ENCODE measurements at regions not wholly inside any gene's neighbourhood (a gene's known extent, or its start where the extent isn't known, plus 50 kb on each side); places are given as distances from the start of the nearest gene placed in this dataset.

- Mint-ChIP-seq H3K9me3 (ENCODE audit: low read depth) (peaks cover 6% of the 10 kb centered on the region), H3K4me1 (ENCODE audit: low read depth) (peaks cover 4% of the 10 kb centered on the region), H3K27me3 (no peaks in the 10 kb centered on the region), H3K36me3 (ENCODE audit: insufficient read depth) (no peaks in the 10 kb centered on the region), H3K4me3 (ENCODE audit: low read depth) (no peak overlapping the region), H3K27ac (no peak overlapping the region)
- no peak for DNase-seq (ENCODE audit: low spot score, unreplicated experiment)
- TF ChIP-seq, protein P1, sequence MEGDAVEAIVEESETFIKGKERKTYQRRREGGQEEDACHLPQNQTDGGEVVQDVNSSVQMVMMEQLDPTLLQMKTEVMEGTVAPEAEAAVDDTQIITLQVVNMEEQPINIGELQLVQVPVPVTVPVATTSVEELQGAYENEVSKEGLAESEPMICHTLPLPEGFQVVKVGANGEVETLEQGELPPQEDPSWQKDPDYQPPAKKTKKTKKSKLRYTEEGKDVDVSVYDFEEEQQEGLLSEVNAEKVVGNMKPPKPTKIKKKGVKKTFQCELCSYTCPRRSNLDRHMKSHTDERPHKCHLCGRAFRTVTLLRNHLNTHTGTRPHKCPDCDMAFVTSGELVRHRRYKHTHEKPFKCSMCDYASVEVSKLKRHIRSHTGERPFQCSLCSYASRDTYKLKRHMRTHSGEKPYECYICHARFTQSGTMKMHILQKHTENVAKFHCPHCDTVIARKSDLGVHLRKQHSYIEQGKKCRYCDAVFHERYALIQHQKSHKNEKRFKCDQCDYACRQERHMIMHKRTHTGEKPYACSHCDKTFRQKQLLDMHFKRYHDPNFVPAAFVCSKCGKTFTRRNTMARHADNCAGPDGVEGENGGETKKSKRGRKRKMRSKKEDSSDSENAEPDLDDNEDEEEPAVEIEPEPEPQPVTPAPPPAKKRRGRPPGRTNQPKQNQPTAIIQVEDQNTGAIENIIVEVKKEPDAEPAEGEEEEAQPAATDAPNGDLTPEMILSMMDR (IDR thresholded peaks at IDR 0.05; ENCODE audit: unreplicated experiment), result no peak
Measured at GRCh38 chr5:166102947-166103346, 2188.5 kb upstream of the WWC1 start.

DNA sequence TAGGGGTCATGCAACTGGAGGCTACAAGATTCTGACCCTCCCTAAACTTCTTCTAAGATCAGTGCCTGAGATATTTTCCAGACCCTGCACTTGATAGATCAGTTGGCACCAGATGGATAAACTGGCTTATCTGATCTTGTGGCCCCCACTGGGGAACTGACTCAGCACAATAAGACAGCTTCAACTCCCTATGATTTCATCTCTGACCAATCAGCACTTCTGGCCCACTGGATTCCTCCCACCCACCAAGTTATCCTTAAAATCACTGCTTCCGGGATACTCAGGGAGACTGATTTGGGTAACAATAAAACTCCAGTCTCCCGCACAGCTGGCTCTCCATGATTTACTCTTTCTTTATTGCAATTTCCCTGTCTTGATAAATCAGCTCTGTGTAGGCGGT is 2180.4 kb upstream of the WWC1 start:
- TF ChIP-seq, protein P1 (IDR thresholded peaks at IDR 0.05; ENCODE audit: unreplicated experiment), result no peak
- no peaks in the 10 kb centered on the region for H3K27me3 Mint-ChIP-seq
- no peak for DNase-seq (ENCODE audit: low spot score, unreplicated experiment)
- no peaks in the 10 kb centered on the region for H3K36me3 Mint-ChIP-seq (ENCODE audit: insufficient read depth)
- H3K4me1 Mint-ChIP-seq (ENCODE audit: low read depth), result no peaks in the 10 kb centered on the region
- H3K27ac Mint-ChIP-seq, result no peak overlapping the region
- no peaks in the 10 kb centered on the region for H3K9me3 Mint-ChIP-seq (ENCODE audit: low read depth)
- H3K4me3 Mint-ChIP-seq (ENCODE audit: low read depth), result no peak overlapping the region

- H3K9me3 Mint-ChIP-seq (ENCODE audit: low read depth), result no peaks in the 10 kb centered on the region
- H3K4me1 Mint-ChIP-seq (ENCODE audit: low read depth), result no peaks in the 10 kb centered on the region
- DNase-seq (ENCODE audit: low spot score, unreplicated experiment), result no peak
- H3K4me3 Mint-ChIP-seq (ENCODE audit: low read depth), result no peak overlapping the region
- no peak overlapping the region for H3K27ac Mint-ChIP-seq
- H3K27me3 Mint-ChIP-seq, result no peaks in the 10 kb centered on the region
- no peaks in the 10 kb centered on the region for H3K36me3 Mint-ChIP-seq (ENCODE audit: insufficient read depth)
- TF ChIP-seq, protein P1 (IDR thresholded peaks at IDR 0.05; ENCODE audit: unreplicated experiment), result no peak
Measured at GRCh38 chr5:166117072-166118066, 2174.1 kb upstream of the WWC1 start.

DNA sequence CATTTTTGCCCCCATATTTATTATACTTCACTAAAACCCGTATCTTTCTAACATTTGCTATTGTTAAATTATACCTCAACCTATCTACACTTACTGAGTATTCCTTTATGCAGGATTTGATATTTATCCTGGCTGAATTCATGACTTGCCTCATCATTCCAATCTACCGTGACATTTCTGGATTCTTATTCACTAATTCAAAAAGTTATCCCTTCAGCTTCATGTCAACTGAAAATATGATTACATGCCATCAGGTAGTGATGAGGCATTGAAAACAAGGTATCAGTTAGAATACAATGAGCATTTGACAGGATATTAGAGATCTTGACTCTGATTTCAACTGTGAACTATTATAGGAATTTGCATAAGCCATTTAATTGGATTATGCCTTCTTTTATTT is 2171.9 kb upstream of the WWC1 start:
- H3K36me3 Mint-ChIP-seq (ENCODE audit: insufficient read depth), result no peaks in the 10 kb centered on the region
- no peak overlapping the region for H3K4me3 Mint-ChIP-seq (ENCODE audit: low read depth)
- no peaks in the 10 kb centered on the region for H3K27me3 Mint-ChIP-seq
- H3K9me3 Mint-ChIP-seq (ENCODE audit: low read depth), result no peaks in the 10 kb centered on the region
- H3K27ac Mint-ChIP-seq, result no peak overlapping the region
- TF ChIP-seq, protein P1 (IDR thresholded peaks at IDR 0.05; ENCODE audit: unreplicated experiment), result no peak
- no peaks in the 10 kb centered on the region for H3K4me1 Mint-ChIP-seq (ENCODE audit: low read depth)
- no peak for DNase-seq (ENCODE audit: low spot score, unreplicated experiment)

DNA sequence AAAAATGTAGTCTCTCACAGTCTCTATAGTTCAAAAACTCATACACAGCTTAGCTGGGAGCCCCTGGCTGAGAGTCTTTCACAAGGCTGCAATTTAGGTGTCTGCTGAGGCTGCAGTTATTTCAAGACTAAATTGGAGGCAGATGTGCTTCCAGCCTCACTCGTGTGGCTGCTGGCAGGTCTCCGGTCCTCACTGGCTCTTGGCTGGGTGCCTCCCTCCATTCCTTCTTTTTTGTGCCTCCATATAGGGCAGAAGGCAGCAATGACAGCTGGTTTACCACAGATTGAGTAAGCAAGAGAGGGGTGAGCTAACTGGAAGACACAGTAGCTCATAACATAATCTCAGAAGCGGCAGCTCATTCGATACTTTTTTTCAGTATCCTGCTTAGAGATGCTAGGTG is 2167.7 kb upstream of the WWC1 start:
- H3K4me3 Mint-ChIP-seq (ENCODE audit: low read depth), result no peak overlapping the region
- TF ChIP-seq, protein P1 (IDR thresholded peaks at IDR 0.05; ENCODE audit: unreplicated experiment), result no peak
- no peaks in the 10 kb centered on the region for H3K4me1 Mint-ChIP-seq (ENCODE audit: low read depth)
- H3K27me3 Mint-ChIP-seq, result no peaks in the 10 kb centered on the region
- H3K9me3 Mint-ChIP-seq (ENCODE audit: low read depth), result no peaks in the 10 kb centered on the region
- H3K36me3 Mint-ChIP-seq (ENCODE audit: insufficient read depth), result no peaks in the 10 kb centered on the region
- DNase-seq (ENCODE audit: low spot score, unreplicated experiment), result no peak
- H3K27ac Mint-ChIP-seq, result no peak overlapping the region
